Kidney (tissue), 13 donors: ENCODE measurements at regions not wholly inside any gene's neighbourhood (a gene's known extent, or its start where the extent isn't known, plus 50 kb on each side); places are given as distances from the start of the nearest gene placed in this dataset.
"Not testable (repeated sequence)": the region's sequence is repeated elsewhere in the genome, so short reads cannot be mapped to it uniquely, and the experiment has no call there.

Experiments
- DNase-seq, 5 donors: peaks; one replicate each; pipeline ENCODE4 v3.0.0-alpha.2; 2013 to 2020
- FAIRE-seq: peaks from 2 replicates; lab custom pipeline; 2012; peaks lifted over from hg19 to GRCh38; lab: Jason Lieb, UNC
- H3K27ac ChIP-seq, 2 donors: one replicate each; pipeline ENCODE4 v1.7.0; 2013; ENCODE audit warnings: low read depth in 2 of 2, low read length in 2 of 2, inconsistent platforms in 1 of 2
- H3K27me3 ChIP-seq: one replicate; pipeline ENCODE4 v1.7.1; 2013; ENCODE audit warnings: low read length, inconsistent platforms; ENCODE audit not compliant: control insufficient read depth, insufficient read depth
- H3K36me3 ChIP-seq, 3 donors: one replicate each; pipeline versions ENCODE4 v1.7.0 to v1.7.1; 2013; ENCODE audit warnings: low read length in 3 of 3, control low read depth in 1 of 3, inconsistent platforms in 1 of 3; ENCODE audit not compliant: insufficient read depth in 3 of 3, control insufficient read depth in 2 of 3
- H3K4me1 ChIP-seq, 3 donors: one replicate each; pipeline versions ENCODE4 v1.7.0 to v1.7.1; 2013; ENCODE audit warnings: low read length in 3 of 3, inconsistent platforms in 1 of 3, low read depth in 1 of 3; ENCODE audit not compliant: control insufficient read depth in 2 of 3, insufficient read depth in 2 of 3
- H3K4me3 ChIP-seq, 3 donors: one replicate each; pipeline versions ENCODE4 v1.7.0 to v1.8.1; 2013; ENCODE audit warnings: low read length in 3 of 3, control low read depth in 1 of 3, inconsistent platforms in 1 of 3
- H3K9ac ChIP-seq, 3 donors: one replicate each; pipeline versions ENCODE4 v1.7.0 to v1.7.1; 2013; ENCODE audit warnings: low read length in 3 of 3, control low read depth in 1 of 3, inconsistent platforms in 1 of 3
- H3K9me3 ChIP-seq, 3 donors: one replicate each; pipeline versions ENCODE4 v1.7.0 to v1.7.1; 2013; ENCODE audit warnings: low read length in 3 of 3, control low read depth in 1 of 3, inconsistent platforms in 1 of 3; ENCODE audit not compliant: control insufficient read depth in 2 of 3, insufficient read depth in 1 of 3
- intact Hi-C: fragments of 100-400 bp; cut with DNase I; formaldehyde crosslinking; loops from one replicate; pipeline ENCODE4 v1.11.1; 2022
- TF ChIP-seq, protein P1 (sequence below): IDR thresholded peaks from 3 replicates; pipeline ENCODE4 v1.5.1; 2012; ENCODE audit warnings: mild to moderate bottlenecking, moderate library complexity, borderline replicate concordance; ENCODE audit not compliant: insufficient read depth; ENCODE audit errors: extremely low read depth
- donor health status: control.
- donor health status: control.
- donor health status: control.
- donor health status: control.
- donor health status: control.
- donor health status: DM: yes; HTN: yes; CAD: no.
- donor health status: Normal renal cell carcinoma (clear cell type).

DNA sequence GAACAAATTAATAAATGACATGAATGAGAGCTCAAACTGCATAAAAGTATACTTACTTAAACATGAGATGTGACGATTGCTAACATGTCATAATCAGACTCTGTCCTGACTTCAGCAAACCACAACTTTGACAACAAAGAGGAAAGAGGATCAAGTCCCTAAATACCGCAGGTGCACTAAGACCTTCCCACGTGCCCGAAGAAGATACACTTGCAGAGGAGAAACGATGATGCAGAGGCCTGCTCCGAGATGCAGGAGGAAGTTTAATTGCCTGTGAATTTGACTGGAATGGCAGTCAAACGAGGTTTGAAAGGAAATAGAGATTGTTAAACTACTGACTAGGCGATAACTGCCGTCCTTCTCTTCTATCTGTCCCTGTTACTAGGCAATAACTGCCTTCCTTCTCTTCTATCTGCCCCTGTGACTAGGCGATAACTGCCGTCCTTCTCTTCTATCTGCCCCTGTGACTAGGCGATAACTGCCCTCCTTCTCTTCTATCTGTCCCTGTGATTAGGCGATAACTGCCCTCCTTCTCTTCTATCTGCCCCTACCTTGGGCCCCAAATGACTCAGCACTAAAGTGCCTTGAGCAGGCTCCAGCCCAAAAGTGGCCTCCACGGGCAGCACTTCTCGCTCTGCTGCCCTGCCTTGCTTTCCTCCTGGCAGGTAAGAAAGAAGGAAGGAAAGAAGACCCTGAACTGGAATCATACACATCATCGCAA, 2226.0 kb upstream of the DEFB115 start:
- H3K27me3 ChIP-seq, FAIRE-seq, intact Hi-C loops, H3K9me3 ChIP-seq, H3K36me3 ChIP-seq, H3K27ac ChIP-seq, H3K4me1 ChIP-seq, DNase-seq, H3K4me3 ChIP-seq, H3K9ac ChIP-seq: not testable (repeated sequence)

GRCh38 chr20:29044239-29044638, 2213.2 kb upstream of the DEFB115 start:
- H3K4me1 ChIP-seq, intact Hi-C loops, H3K27ac ChIP-seq, H3K36me3 ChIP-seq, H3K9ac ChIP-seq, FAIRE-seq, H3K27me3 ChIP-seq, H3K9me3 ChIP-seq, DNase-seq, H3K4me3 ChIP-seq: not testable (repeated sequence)

- H3K9ac ChIP-seq, H3K9me3 ChIP-seq, H3K27me3 ChIP-seq, H3K4me3 ChIP-seq, H3K36me3 ChIP-seq, H3K4me1 ChIP-seq, FAIRE-seq, intact Hi-C loops, H3K27ac ChIP-seq, DNase-seq: not testable (repeated sequence)
- TF ChIP-seq, protein P1, sequence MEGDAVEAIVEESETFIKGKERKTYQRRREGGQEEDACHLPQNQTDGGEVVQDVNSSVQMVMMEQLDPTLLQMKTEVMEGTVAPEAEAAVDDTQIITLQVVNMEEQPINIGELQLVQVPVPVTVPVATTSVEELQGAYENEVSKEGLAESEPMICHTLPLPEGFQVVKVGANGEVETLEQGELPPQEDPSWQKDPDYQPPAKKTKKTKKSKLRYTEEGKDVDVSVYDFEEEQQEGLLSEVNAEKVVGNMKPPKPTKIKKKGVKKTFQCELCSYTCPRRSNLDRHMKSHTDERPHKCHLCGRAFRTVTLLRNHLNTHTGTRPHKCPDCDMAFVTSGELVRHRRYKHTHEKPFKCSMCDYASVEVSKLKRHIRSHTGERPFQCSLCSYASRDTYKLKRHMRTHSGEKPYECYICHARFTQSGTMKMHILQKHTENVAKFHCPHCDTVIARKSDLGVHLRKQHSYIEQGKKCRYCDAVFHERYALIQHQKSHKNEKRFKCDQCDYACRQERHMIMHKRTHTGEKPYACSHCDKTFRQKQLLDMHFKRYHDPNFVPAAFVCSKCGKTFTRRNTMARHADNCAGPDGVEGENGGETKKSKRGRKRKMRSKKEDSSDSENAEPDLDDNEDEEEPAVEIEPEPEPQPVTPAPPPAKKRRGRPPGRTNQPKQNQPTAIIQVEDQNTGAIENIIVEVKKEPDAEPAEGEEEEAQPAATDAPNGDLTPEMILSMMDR, result peak; percentile 19
Measured at GRCh38 chr20:29050008-29050606, 2207.4 kb upstream of the DEFB115 start.

DNA sequence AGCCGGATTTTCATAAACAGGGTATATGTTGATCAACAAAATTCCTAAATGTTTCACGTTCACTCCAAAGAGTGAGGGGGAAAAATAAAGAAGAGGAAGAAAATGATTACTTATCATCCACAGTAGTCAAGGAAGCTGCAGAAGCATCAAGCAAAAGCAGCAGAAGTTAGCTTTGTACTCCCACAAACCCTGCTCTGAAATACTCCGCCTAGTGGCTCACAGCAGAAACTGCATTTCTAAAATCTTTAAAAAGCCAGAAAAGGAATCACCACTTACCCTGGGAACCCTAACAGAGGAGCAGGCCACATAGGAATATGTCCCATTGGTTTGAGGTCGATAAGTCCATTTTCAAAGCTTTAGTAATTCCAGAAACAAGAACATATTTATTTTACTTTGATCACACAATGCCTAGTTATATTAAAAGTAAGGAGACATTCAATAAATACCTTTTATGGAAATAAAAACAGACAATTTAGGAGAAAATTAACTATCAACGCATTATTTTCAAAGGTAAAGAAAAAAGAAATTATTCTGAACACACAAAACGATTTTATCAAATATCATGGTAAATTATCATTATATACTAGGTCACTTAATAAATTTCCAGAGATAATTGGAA, 2199.5 kb upstream of the DEFB115 start:
- H3K36me3 ChIP-seq, H3K4me1 ChIP-seq, H3K27ac ChIP-seq, H3K9ac ChIP-seq, intact Hi-C loops, DNase-seq, H3K4me3 ChIP-seq, H3K27me3 ChIP-seq, FAIRE-seq, H3K9me3 ChIP-seq: not testable (repeated sequence)
- TF ChIP-seq, protein P1, result peak; percentile 44

DNA sequence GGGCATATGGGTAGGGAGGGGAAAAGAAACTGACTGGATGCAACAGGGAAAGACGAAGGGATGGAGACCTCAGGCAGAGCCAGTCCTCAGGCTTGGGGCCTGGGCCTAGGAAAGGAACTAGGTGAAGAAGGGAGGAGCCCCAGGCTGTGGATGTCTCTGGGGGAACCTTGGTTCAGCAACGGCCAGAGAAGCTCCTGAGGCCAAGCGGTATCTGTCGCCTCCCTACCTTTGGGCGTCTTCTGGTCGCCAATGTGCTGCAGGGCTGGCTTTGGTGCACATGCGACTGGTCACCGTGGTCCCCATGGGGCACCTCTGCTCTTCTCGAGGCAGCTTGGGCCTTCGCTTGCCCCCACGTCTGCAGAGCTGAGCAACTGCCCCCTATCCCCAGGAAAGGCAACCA, 2195.0 kb upstream of the DEFB115 start:
- H3K27ac ChIP-seq, H3K36me3 ChIP-seq, intact Hi-C loops, H3K27me3 ChIP-seq, FAIRE-seq, H3K4me1 ChIP-seq, H3K4me3 ChIP-seq, H3K9ac ChIP-seq, H3K9me3 ChIP-seq: not testable (repeated sequence)
- peak in 1 of 5 donors; percentile 74 for DNase-seq

- H3K4me3 ChIP-seq, H3K27ac ChIP-seq, DNase-seq, H3K9me3 ChIP-seq, intact Hi-C loops, FAIRE-seq, H3K27me3 ChIP-seq, H3K36me3 ChIP-seq, H3K9ac ChIP-seq, H3K4me1 ChIP-seq: not testable (repeated sequence)
Measured at GRCh38 chr20:29066341-29066740, 2191.1 kb upstream of the DEFB115 start.
